GM23338 (cell line): ENCODE measurements at regions not wholly inside any gene's neighbourhood (a gene's known extent, or its start where the extent isn't known, plus 50 kb on each side); places are given as distances from the start of the nearest gene placed in this dataset.

Source experiments
- ATAC-seq: fragments of 200-7000 bp; cut with Tn5 transposase; 3 replicates; pipeline ENCODE4 v1.9.1; 2020
- DNase-seq: peaks from one replicate; pipeline ENCODE4 v3.0.0-alpha.2; 2015; ENCODE audit warnings: low spot score
- H2AFZ ChIP-seq: fragments of 200-600 bp; sonication (generic); 2 replicates; pipeline ENCODE4 v1.8.0; 2016; ENCODE audit warnings: antibody characterized with exemption, mild to moderate bottlenecking, moderate library complexity
- H3F3A ChIP-seq: fragments of 200-600 bp; sonication (generic); replicated peaks from 2 replicates; pipeline ENCODE4 v1.8.0; 2017; ENCODE audit warnings: antibody characterized with exemption, mixed run types, low read depth
- H3K27ac ChIP-seq: fragments of 200-600 bp; sonication (generic); 2 replicates; pipeline ENCODE4 v1.6.1; 2016; ENCODE audit warnings: low read depth
- H3K27me3 ChIP-seq: fragments of 200-600 bp; sonication (generic); 2 replicates; pipeline ENCODE4 v1.8.0; 2016; ENCODE audit warnings: mild to moderate bottlenecking, mixed run types, moderate library complexity; ENCODE audit not compliant: insufficient read depth
- H3K36me3 ChIP-seq: fragments of 200-600 bp; sonication (generic); 2 replicates; pipeline ENCODE4 v1.8.0; 2016; ENCODE audit warnings: mild to moderate bottlenecking; ENCODE audit not compliant: insufficient read depth
- H3K4me1 ChIP-seq: fragments of 200-600 bp; sonication (generic); 2 replicates; pipeline ENCODE4 v1.8.0; 2016; ENCODE audit warnings: mild to moderate bottlenecking, moderate library complexity; ENCODE audit not compliant: insufficient read depth
- H3K4me2 ChIP-seq: fragments of 200-600 bp; sonication (generic); 2 replicates; pipeline ENCODE4 v1.7.1; 2017; ENCODE audit warnings: mixed run types
- H3K4me3 ChIP-seq: fragments of 200-600 bp; sonication (generic); 2 replicates; pipeline ENCODE4 v1.6.1; 2016; ENCODE audit warnings: mixed run types
- H3K79me2 ChIP-seq: fragments of 200-600 bp; sonication (generic); replicated peaks from 2 replicates; pipeline ENCODE4 v1.8.0; 2017; ENCODE audit warnings: mild to moderate bottlenecking; ENCODE audit not compliant: insufficient read depth
- H3K9me2 ChIP-seq: fragments of 200-600 bp; sonication (generic); 2 replicates; pipeline ENCODE4 v1.8.0; 2017; ENCODE audit not compliant: insufficient read depth
- H4K20me1 ChIP-seq: fragments of 200-600 bp; sonication (generic); replicated peaks from 2 replicates; pipeline ENCODE4 v1.8.0; 2017; ENCODE audit warnings: mild to moderate bottlenecking; ENCODE audit not compliant: insufficient read depth
- H3K27ac Mint-ChIP-seq: 2 replicates; pipeline ENCODE4 v1.8.0; 2020; ENCODE audit warnings: inconsistent platforms, mild to moderate bottlenecking, moderate library complexity, mixed read lengths
- H3K27me3 Mint-ChIP-seq: 3 replicates; pipeline ENCODE4 v1.8.0; 2022; ENCODE audit warnings: low read depth, mild to moderate bottlenecking, moderate library complexity, mixed read lengths, inconsistent platforms; ENCODE audit not compliant: insufficient read depth, poor library complexity
- H3K36me3 Mint-ChIP-seq: 3 replicates; pipeline ENCODE4 v1.8.0; 2021; ENCODE audit warnings: low read depth, mild to moderate bottlenecking, inconsistent platforms, moderate library complexity, mixed read lengths
- H3K4me1 Mint-ChIP-seq: 3 replicates; pipeline ENCODE4 v1.8.0; 2020; ENCODE audit warnings: mild to moderate bottlenecking, inconsistent platforms, mixed read lengths
- H3K4me3 Mint-ChIP-seq: 3 replicates; pipeline ENCODE4 v1.8.0; 2021; ENCODE audit warnings: moderate library complexity, mild to moderate bottlenecking, inconsistent platforms, mixed read lengths
- H3K9me3 Mint-ChIP-seq: 3 replicates; pipeline ENCODE4 v1.8.0; 2020; ENCODE audit warnings: moderate library complexity, mild to moderate bottlenecking, inconsistent platforms, mixed read lengths
- CREB1 ChIP-seq: fragments of 250-450 bp; sonication (Bioruptor Pico); IDR thresholded peaks from 2 replicates; pipeline ENCODE4 v1.5.0; 2020; ENCODE audit warnings: low read depth, mild to moderate bottlenecking, moderate library complexity
- ETS1 ChIP-seq: IDR thresholded peaks from 2 replicates; pipeline ENCODE4 v1.6.1; 2016; ENCODE audit warnings: antibody characterized with exemption
- EZH2 ChIP-seq: fragments of 200-600 bp; sonication (generic); IDR thresholded peaks from one replicate; pipeline ENCODE4 v1.8.0; 2017; ENCODE audit warnings: antibody characterized with exemption, mild to moderate bottlenecking, low read depth; ENCODE audit not compliant: unreplicated experiment
- JUNB ChIP-seq: IDR thresholded peaks from one replicate; pipeline ENCODE4 v1.6.1; 2016; ENCODE audit warnings: antibody characterized with exemption; ENCODE audit not compliant: unreplicated experiment
- NANOG ChIP-seq: IDR thresholded peaks from 2 replicates; pipeline ENCODE4 v1.6.1; 2016; ENCODE audit warnings: antibody characterized with exemption, borderline replicate concordance
- POLR2AphosphoS5 ChIP-seq: IDR thresholded peaks from 2 replicates; pipeline ENCODE4 v1.6.1; 2016; ENCODE audit warnings: antibody characterized with exemption, low read depth
- REST ChIP-seq: IDR thresholded peaks from one replicate; pipeline ENCODE4 v1.6.1; 2018; ENCODE audit warnings: antibody characterized with exemption; ENCODE audit not compliant: unreplicated experiment
- STAT1 ChIP-seq: IDR thresholded peaks from one replicate; pipeline ENCODE4 v1.6.1; 2016; ENCODE audit warnings: antibody characterized with exemption; ENCODE audit not compliant: unreplicated experiment
- ZNF114 ChIP-seq: fragments of 250-450 bp; sonication (Bioruptor Pico); IDR thresholded peaks from 2 replicates; pipeline ENCODE4 v1.5.0; 2020; ENCODE audit warnings: mild to moderate bottlenecking, moderate library complexity
- ZNF331 ChIP-seq: fragments of 250-450 bp; sonication (Bioruptor Pico); IDR thresholded peaks from 2 replicates; pipeline ENCODE4 v1.5.0; 2020; ENCODE audit warnings: low read depth, mild to moderate bottlenecking, moderate library complexity
- ZNF462 ChIP-seq: fragments of 250-450 bp; sonication (Bioruptor Pico); IDR thresholded peaks from 2 replicates; pipeline ENCODE4 v1.5.0; 2020; ENCODE audit warnings: mild to moderate bottlenecking, moderate library complexity

- Mint-ChIP-seq H3K36me3 (peaks cover 45% of the 10 kb centered on the region), H3K4me1 (peaks cover 7% of the 10 kb centered on the region; the same call in 2 of the 3 replicates), H3K9me3 (peaks cover 51% of the 10 kb centered on the region), H3K27me3 (no peaks in the 10 kb centered on the region), H3K27ac (no peak overlapping the region), H3K4me3 (no peak overlapping the region)
- DNase-seq (peak; percentile 18), ATAC-seq (no peak)
- TF ChIP-seq JUNB (no peak), ZNF331 (CRISPR knock-in tag) (no peak), REST (no peak), CREB1 (CRISPR knock-in tag) (no peak), STAT1 (no peak), ZNF114 (CRISPR knock-in tag) (no peak), EZH2 (no peak), ZNF462 (CRISPR knock-in tag) (no peak), ETS1 (no peak), NANOG (no peak), POLR2AphosphoS5 (no peak)
- Histone ChIP-seq H3F3A (no peaks in the 10 kb centered on the region), H3K79me2 (no peaks in the 10 kb centered on the region), H4K20me1 (no peaks in the 10 kb centered on the region), H2AFZ (no peak overlapping the region), H3K4me3 (no peak overlapping the region), H3K4me2 (no peak overlapping the region), H3K4me1 (0 out of 2 replicates have a peak, but pooled peaks cover 6% of the 10 kb centered on the region), H3K27ac (no peak overlapping the region), H3K9me2 (no peaks in the 10 kb centered on the region; the same call in 1 of the 2 replicates), H3K27me3 (no peaks in the 10 kb centered on the region), H3K36me3 (no peaks in the 10 kb centered on the region)
These were observed 454.0 kb downstream of the NEBL start for GRCh38 chr10:20443094-20443493.
